Keratinocyte (primary cell): ENCODE measurements at regions not wholly inside any gene's neighbourhood (a gene's known extent, or its start where the extent isn't known, plus 50 kb on each side); places are given as distances from the start of the nearest gene placed in this dataset.

ENCODE experiments used
- CTCF ChIP-seq, 3 experiments: IDR thresholded peaks in 1 of 3; conservative IDR thresholded peaks in 1 of 3; optimal IDR thresholded peaks in 1 of 3; 2 replicates in 2 of 3; 3 replicates in 1 of 3; pipeline versions ENCODE3 to v1.5.1; 2011; ENCODE audit warnings: low read length in 3 of 3, mild to moderate bottlenecking in 3 of 3, moderate library complexity in 2 of 3, control low read depth in 1 of 3, inconsistent platforms in 1 of 3; ENCODE audit not compliant: insufficient read depth in 2 of 3; ENCODE audit errors: extremely low read depth in 1 of 3
- EZH2 ChIP-seq: IDR thresholded peaks from one replicate; pipeline ENCODE4 v1.6.1; 2012; ENCODE audit warnings: inconsistent platforms, mild to moderate bottlenecking, low read length, moderate library complexity

GRCh38 chrX:27350476-27350875 lies 112.7 kb downstream of the PPP4R3C start:
- TF ChIP-seq CTCF (optimal IDR thresholded peaks at IDR 0.05 in 1 of 3, IDR thresholded peaks at IDR 0.05 in 1 of 3, conservative IDR thresholded peaks at IDR 0.05 in 1 of 3; ENCODE audit: extremely low read depth in 1 of 3, insufficient read depth in 2 of 3, low read length in 3 of 3) (no peak), EZH2 (no peak)
